ENCODE measurements at regions not wholly inside any gene's neighbourhood (a gene's known extent, or its start where the extent isn't known, plus 50 kb on each side); places are given as distances from the start of the nearest gene placed in this dataset.

DNA sequence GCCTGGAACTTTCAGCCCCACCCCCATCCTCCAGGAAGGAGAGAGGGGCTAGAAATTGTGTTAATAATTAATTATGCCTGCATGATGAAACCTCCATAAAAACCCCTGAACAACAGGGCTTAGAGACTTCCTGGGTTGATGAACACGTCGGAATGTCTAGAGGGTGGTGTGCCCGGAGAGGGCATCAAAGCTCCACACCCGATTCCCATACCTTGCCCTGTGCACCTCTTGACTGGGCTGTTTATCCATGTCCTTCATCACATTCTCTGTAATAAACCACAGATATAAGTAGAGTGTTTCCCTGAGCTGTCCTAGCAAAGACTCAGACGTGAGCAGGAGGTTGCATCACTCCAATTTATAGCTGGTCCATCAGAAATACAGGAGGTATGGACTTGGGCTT lies 624.0 kb downstream of the NPHP4 start:
- H3K36me3 ChIP-seq (ENCODE audit: control insufficient read depth, low read depth, low read length), result no peaks in the 10 kb centered on the region
- H3K27me3 ChIP-seq (ENCODE audit: control insufficient read depth, insufficient read depth, low read length), result no peaks in the 10 kb centered on the region
- H3K9ac ChIP-seq (ENCODE audit: low read length), result no peak overlapping the region
- H3K4me1 ChIP-seq (ENCODE audit: control insufficient read depth, low read depth, low read length), result no peaks in the 10 kb centered on the region
- no peak overlapping the region for H3K4me3 ChIP-seq (ENCODE audit: low read length)
- H3K9me3 ChIP-seq (ENCODE audit: control insufficient read depth, low read depth, low read length), result no peaks in the 10 kb centered on the region
- no peak overlapping the region for H3K27ac ChIP-seq (ENCODE audit: low read length)

DNA sequence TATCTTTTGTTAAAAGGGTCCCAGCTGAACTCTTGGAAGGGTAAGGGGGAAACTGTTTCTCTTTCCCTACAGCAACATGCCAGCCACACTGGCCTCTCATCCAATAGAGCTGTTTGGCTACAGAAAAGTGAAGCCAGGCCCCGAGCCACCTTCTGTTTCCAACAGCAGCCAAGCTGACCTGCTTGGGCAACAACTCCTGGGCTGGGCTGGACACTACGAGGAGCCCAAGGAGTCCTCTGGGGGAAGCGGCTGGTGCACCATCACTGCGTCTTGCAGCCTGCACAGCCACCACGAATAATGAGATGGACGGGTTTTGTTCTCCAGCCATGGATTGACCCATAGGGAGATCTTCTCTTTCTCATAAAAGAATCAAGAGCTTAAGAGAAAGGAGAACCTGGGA lies 624.9 kb downstream of the NPHP4 start:
- Histone ChIP-seq H3K9me3 (ENCODE audit: control insufficient read depth, low read depth, low read length) (no peaks in the 10 kb centered on the region), H3K27ac (ENCODE audit: low read length) (no peak overlapping the region), H3K4me3 (ENCODE audit: low read length) (no peak overlapping the region), H3K9ac (ENCODE audit: low read length) (no peak overlapping the region), H3K4me1 (ENCODE audit: control insufficient read depth, low read depth, low read length) (no peaks in the 10 kb centered on the region), H3K36me3 (ENCODE audit: control insufficient read depth, low read depth, low read length) (no peaks in the 10 kb centered on the region), H3K27me3 (ENCODE audit: control insufficient read depth, insufficient read depth, low read length) (no peaks in the 10 kb centered on the region)

DNA sequence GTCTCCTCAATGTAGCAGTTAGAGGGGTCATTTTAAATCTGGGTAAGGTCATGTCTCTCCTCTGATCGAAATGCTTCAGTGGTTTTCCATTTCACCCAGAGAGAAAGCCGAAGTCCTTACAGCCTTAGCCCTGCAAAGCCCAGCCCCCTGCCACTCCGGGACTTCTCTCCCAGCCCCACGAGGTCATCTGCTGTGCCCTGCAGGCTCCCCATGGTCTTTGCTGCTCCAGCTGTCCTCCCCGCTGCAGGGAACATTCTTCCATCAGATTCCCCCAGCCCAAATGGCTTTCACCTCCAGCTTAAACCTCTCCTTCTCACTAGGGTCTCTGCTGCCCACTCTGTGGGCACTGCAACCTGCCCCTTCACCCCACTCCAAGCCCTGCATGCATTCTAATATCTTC lies 626.5 kb downstream of the NPHP4 start:
- Histone ChIP-seq H3K9ac (ENCODE audit: low read length) (no peak overlapping the region), H3K9me3 (ENCODE audit: control insufficient read depth, low read depth, low read length) (no peaks in the 10 kb centered on the region), H3K4me1 (ENCODE audit: control insufficient read depth, low read depth, low read length) (no peaks in the 10 kb centered on the region), H3K27ac (ENCODE audit: low read length) (no peak overlapping the region), H3K27me3 (ENCODE audit: control insufficient read depth, insufficient read depth, low read length) (no peaks in the 10 kb centered on the region), H3K4me3 (ENCODE audit: low read length) (no peak overlapping the region), H3K36me3 (ENCODE audit: control insufficient read depth, low read depth, low read length) (no peaks in the 10 kb centered on the region)

DNA sequence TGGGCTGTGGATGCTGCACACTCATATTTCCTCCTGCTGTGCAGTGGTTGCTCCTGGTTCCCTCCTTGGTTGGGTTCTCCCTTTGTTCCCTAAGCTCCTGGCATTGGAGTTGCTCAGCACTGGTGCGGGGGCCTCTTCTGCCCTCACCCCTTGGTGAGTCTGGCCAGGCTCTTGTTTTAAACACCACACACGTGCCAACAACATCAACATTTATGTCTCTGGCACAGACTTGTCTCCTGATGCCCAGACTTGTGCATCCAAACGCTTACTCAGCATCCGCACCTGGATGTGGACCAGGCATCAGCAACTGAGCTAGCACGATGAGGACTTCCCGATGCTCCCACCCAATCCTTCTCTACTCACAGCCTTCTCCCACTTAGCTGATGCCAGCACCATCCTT lies 627.6 kb downstream of the NPHP4 start:
- H3K9me3 ChIP-seq (ENCODE audit: control insufficient read depth, low read depth, low read length), result no peaks in the 10 kb centered on the region
- no peak overlapping the region for H3K27ac ChIP-seq (ENCODE audit: low read length)
- no peaks in the 10 kb centered on the region for H3K4me1 ChIP-seq (ENCODE audit: control insufficient read depth, low read depth, low read length)
- no peaks in the 10 kb centered on the region for H3K36me3 ChIP-seq (ENCODE audit: control insufficient read depth, low read depth, low read length)
- H3K4me3 ChIP-seq (ENCODE audit: low read length), result no peak overlapping the region
- no peaks in the 10 kb centered on the region for H3K27me3 ChIP-seq (ENCODE audit: control insufficient read depth, insufficient read depth, low read length)
- no peak overlapping the region for H3K9ac ChIP-seq (ENCODE audit: low read length)

- Histone ChIP-seq H3K27ac (ENCODE audit: low read length) (no peak overlapping the region), H3K36me3 (ENCODE audit: control insufficient read depth, low read depth, low read length) (no peaks in the 10 kb centered on the region), H3K4me1 (ENCODE audit: control insufficient read depth, low read depth, low read length) (no peaks in the 10 kb centered on the region), H3K9me3 (ENCODE audit: control insufficient read depth, low read depth, low read length) (peaks cover 12% of the 10 kb centered on the region), H3K4me3 (ENCODE audit: low read length) (no peak overlapping the region), H3K9ac (ENCODE audit: low read length) (no peak overlapping the region), H3K27me3 (ENCODE audit: control insufficient read depth, insufficient read depth, low read length) (no peaks in the 10 kb centered on the region)
Observed at GRCh38 chr1:5354681-5355080, 637.5 kb downstream of the NPHP4 start.

DNA sequence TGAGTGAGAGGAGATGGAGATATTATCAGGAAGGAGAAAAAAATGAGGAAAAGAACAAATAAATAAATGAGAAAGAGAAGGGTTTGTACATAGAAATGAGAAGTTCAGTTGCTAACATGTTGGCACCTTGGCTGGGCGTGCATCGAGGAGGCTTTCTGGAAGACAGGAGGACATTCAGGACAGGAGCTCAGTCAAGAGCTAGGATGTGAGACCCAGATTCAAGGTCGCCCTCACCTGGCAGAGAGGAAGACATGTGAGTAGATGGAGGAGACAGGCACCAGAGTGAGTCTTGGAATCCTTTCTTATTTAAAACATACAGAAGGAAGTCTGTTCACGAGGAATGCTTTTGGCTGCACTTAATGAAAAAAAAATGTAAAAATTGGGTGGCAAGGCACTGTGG lies 640.9 kb downstream of the NPHP4 start:
- H3K36me3 ChIP-seq (ENCODE audit: control insufficient read depth, low read depth, low read length), result no peaks in the 10 kb centered on the region
- no peaks in the 10 kb centered on the region for H3K4me1 ChIP-seq (ENCODE audit: control insufficient read depth, low read depth, low read length)
- no peak overlapping the region for H3K27ac ChIP-seq (ENCODE audit: low read length)
- no peak overlapping the region for H3K4me3 ChIP-seq (ENCODE audit: low read length)
- H3K9me3 ChIP-seq (ENCODE audit: control insufficient read depth, low read depth, low read length), result peaks cover 8% of the 10 kb centered on the region
- no peaks in the 10 kb centered on the region for H3K27me3 ChIP-seq (ENCODE audit: control insufficient read depth, insufficient read depth, low read length)
- no peak overlapping the region for H3K9ac ChIP-seq (ENCODE audit: low read length)

DNA sequence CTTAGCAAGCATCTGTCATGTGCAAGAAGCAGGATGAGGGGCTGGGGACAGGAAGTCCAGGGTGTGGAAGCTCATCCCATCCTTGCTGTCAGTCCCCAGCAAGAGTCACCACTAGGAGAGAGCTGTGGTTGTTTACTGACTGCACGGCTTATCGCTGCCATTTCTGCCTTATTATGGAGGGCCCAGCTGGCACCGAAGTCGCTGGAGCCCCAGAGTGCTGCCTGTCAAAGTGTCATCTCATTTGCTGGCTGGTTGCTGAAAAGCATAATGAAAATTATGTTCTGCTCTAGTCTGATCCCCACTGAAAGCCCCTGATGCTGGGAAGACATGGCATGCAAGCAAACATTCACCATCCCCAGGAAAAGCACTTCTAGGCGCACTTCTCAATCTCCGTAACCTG lies 642.7 kb downstream of the NPHP4 start:
- Histone ChIP-seq H3K4me1 (ENCODE audit: control insufficient read depth, low read depth, low read length) (no peaks in the 10 kb centered on the region), H3K4me3 (ENCODE audit: low read length) (no peak overlapping the region), H3K9ac (ENCODE audit: low read length) (no peak overlapping the region), H3K27me3 (ENCODE audit: control insufficient read depth, insufficient read depth, low read length) (no peaks in the 10 kb centered on the region), H3K27ac (ENCODE audit: low read length) (no peak overlapping the region), H3K9me3 (ENCODE audit: control insufficient read depth, low read depth, low read length) (no peaks in the 10 kb centered on the region), H3K36me3 (ENCODE audit: control insufficient read depth, low read depth, low read length) (no peaks in the 10 kb centered on the region)

GRCh38 chr1:5348732-5349465 lies 643.3 kb downstream of the NPHP4 start:
- H3K27ac ChIP-seq (ENCODE audit: low read length), result no peak overlapping the region
- H3K9me3 ChIP-seq (ENCODE audit: control insufficient read depth, low read depth, low read length), result no peaks in the 10 kb centered on the region

DNA sequence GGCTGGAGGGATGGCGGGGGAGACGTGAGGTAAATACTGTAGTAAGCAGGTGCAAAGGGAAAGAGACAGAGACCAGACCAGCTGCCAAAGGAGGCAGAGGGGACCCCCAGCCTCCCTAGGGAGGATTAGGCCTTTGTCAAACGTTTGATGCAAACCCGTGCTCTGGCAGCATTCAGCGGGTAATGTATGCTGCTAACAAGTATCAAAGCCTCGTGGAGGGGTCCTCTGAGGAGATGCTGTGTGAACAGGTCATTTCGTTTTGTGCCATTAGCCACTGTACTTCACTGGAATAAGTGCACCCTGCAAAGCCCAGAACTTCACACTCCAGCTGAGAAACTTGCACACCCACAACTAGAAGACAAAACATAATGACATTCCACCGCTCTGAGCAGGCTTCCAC lies 644.5 kb downstream of the NPHP4 start:
- Histone ChIP-seq H3K4me3 (ENCODE audit: low read length) (no peak overlapping the region), H3K36me3 (ENCODE audit: control insufficient read depth, low read depth, low read length) (no peaks in the 10 kb centered on the region), H3K9me3 (ENCODE audit: control insufficient read depth, low read depth, low read length) (no peaks in the 10 kb centered on the region), H3K27ac (ENCODE audit: low read length) (no peak overlapping the region), H3K4me1 (ENCODE audit: control insufficient read depth, low read depth, low read length) (no peaks in the 10 kb centered on the region), H3K9ac (ENCODE audit: low read length) (no peak overlapping the region), H3K27me3 (ENCODE audit: control insufficient read depth, insufficient read depth, low read length) (no peaks in the 10 kb centered on the region)

More at GRCh38 chr1:5348732-5349465, 643.3 kb downstream of the NPHP4 start:
- H3K9ac ChIP-seq (ENCODE audit: low read length), result no peak overlapping the region
- H3K4me3 ChIP-seq (ENCODE audit: low read length), result no peak overlapping the region
- no peaks in the 10 kb centered on the region for H3K4me1 ChIP-seq (ENCODE audit: control insufficient read depth, low read depth, low read length)
- no peaks in the 10 kb centered on the region for H3K27me3 ChIP-seq (ENCODE audit: control insufficient read depth, insufficient read depth, low read length)
- H3K36me3 ChIP-seq (ENCODE audit: control insufficient read depth, low read depth, low read length), result no peaks in the 10 kb centered on the region

DNA sequence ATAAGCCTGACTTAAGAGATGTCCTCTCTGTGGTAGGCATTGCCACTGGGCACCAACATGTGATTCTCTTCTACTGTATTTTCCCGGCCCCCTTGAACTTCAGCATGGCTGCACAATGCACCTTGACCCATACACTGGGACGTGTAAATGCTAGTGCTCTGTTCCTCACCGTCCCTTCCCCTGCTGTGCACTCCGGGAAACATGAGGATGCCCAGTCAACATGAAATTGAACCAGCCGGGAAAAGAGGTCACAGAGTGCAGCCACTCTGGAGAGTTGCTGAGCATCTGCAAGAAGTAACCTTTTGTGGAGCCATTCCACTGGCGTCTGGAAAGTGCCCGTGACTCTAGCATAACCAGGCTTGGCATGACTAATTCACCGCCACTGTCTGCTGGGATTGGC lies 646.7 kb downstream of the NPHP4 start:
- Histone ChIP-seq H3K9me3 (ENCODE audit: control insufficient read depth, low read depth, low read length) (no peaks in the 10 kb centered on the region), H3K36me3 (ENCODE audit: control insufficient read depth, low read depth, low read length) (no peaks in the 10 kb centered on the region), H3K4me1 (ENCODE audit: control insufficient read depth, low read depth, low read length) (no peaks in the 10 kb centered on the region), H3K9ac (ENCODE audit: low read length) (no peak overlapping the region), H3K4me3 (ENCODE audit: low read length) (no peak overlapping the region), H3K27ac (ENCODE audit: low read length) (no peak overlapping the region), H3K27me3 (ENCODE audit: control insufficient read depth, insufficient read depth, low read length) (no peaks in the 10 kb centered on the region)

DNA sequence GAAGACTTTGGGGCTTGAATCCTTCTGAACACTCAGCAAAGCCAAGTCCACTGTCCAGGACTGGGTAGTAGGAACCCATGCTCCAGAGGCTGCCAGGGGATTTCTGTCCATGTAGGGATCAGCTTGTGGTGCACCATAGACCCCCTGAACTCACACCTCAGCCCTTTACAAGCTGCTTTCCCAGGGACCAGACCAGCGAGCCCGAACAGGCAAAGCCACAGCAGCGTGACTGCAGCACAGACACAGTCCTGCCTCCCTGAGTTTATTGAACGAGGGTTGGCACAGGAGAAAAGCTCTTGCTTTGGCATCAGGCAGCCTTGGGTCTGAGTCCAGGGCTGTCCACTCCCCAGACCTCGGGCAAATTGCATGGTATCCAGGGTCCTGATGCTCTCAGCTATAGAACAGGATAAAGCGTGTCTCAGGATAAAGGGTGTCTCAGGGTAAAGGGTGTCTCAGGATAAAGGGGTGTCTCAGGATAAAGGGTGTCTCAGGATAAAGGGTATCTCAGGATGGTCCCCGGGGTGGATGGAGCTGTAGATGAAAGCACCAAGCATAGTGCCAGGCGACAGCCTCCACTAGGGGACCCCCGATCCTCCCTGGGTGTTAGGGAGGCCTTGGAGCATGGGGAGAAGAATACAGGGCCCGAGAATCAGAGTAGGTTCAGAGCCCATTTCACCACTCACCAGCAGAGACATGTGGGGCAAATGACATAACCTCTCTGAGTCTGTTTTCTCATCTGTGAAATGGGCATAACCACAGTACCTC lies 648.8 kb downstream of the NPHP4 start:
- H3K9ac ChIP-seq (ENCODE audit: low read length), result no peak overlapping the region
- H3K9me3 ChIP-seq (ENCODE audit: control insufficient read depth, low read depth, low read length), result no peaks in the 10 kb centered on the region
- no peak overlapping the region for H3K27ac ChIP-seq (ENCODE audit: low read length)
- no peak overlapping the region for H3K4me3 ChIP-seq (ENCODE audit: low read length)
- no peaks in the 10 kb centered on the region for H3K27me3 ChIP-seq (ENCODE audit: control insufficient read depth, insufficient read depth, low read length)
- H3K36me3 ChIP-seq (ENCODE audit: control insufficient read depth, low read depth, low read length), result no peaks in the 10 kb centered on the region
- no peaks in the 10 kb centered on the region for H3K4me1 ChIP-seq (ENCODE audit: control insufficient read depth, low read depth, low read length)

DNA sequence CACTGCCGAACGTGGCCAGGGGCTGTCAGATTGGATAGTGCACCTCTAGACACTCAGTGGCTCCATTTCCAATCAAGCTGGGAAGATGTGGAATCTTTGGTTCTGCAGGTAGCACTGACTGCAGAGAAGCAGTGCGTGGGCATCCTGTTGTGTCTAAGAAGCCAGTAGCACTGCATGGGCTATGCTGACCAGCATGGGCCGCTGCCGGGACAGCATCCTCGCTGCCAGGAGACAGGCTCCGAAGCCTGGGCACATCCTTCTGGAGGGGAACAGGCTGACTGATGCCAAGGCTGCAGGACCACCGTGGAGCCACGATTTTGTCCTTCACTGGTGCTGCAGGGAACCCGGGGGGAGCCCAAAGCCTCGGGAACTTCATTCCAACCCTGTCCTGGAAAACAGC lies 649.4 kb downstream of the NPHP4 start:
- Histone ChIP-seq H3K4me1 (ENCODE audit: control insufficient read depth, low read depth, low read length) (no peaks in the 10 kb centered on the region), H3K4me3 (ENCODE audit: low read length) (no peak overlapping the region), H3K9ac (ENCODE audit: low read length) (no peak overlapping the region), H3K27me3 (ENCODE audit: control insufficient read depth, insufficient read depth, low read length) (no peaks in the 10 kb centered on the region), H3K36me3 (ENCODE audit: control insufficient read depth, low read depth, low read length) (no peaks in the 10 kb centered on the region), H3K27ac (ENCODE audit: low read length) (no peak overlapping the region), H3K9me3 (ENCODE audit: control insufficient read depth, low read depth, low read length) (no peaks in the 10 kb centered on the region)
